Panc1 (cell line): ENCODE measurements at regions not wholly inside any gene's neighbourhood (a gene's known extent, or its start where the extent isn't known, plus 50 kb on each side); places are given as distances from the start of the nearest gene placed in this dataset.

ENCODE experiments used
- ATAC-seq: fragments of 200-7000 bp; cut with Tn5 transposase; 2 replicates; pipeline ENCODE4 v1.9.1; 2020; ENCODE audit warnings: mild to moderate bottlenecking, moderate library complexity
- BruUV-seq: library from RNA; stranded (reverse); fragments of 400-500 nt; replicated peaks from 2 replicates; lab custom pipeline; 2021; lab: Mats Ljungman, UMichigan
- CTCF ChIA-PET: fragments of 300-600 bp; sonication (Branson Sonifier 250); formaldehyde crosslinking; loops from one replicate; lab custom pipeline; 2022; ENCODE audit warnings: antibody characterized with exemption; lab: Charles Lee
- POLR2A ChIA-PET: fragments of 300-600 bp; sonication (Branson Sonifier 250); formaldehyde crosslinking; loops from one replicate; lab custom pipeline; 2022; ENCODE audit warnings: antibody characterized with exemption; lab: Charles Lee
- DNase-seq: peaks from one replicate; pipeline ENCODE4 v3.0.0-alpha.2; 2010; ENCODE audit warnings: low read depth, low spot score
- H3K27ac ChIP-seq: 2 replicates; pipeline ENCODE4 v1.5.1; 2011; ENCODE audit warnings: mild to moderate bottlenecking, low read length, inconsistent platforms
- H3K27me3 ChIP-seq: fragments of 200-500 bp; sonication (Bioruptor generic); 2 replicates; pipeline ENCODE4 v1.6.0; 2014; ENCODE audit warnings: low read length, inconsistent platforms; ENCODE audit not compliant: control insufficient read depth, insufficient read depth
- H3K36me3 ChIP-seq: fragments of 200-500 bp; sonication (Bioruptor generic); 2 replicates; pipeline ENCODE4 v1.5.1; 2014; ENCODE audit warnings: inconsistent platforms, mild to moderate bottlenecking, low read length, moderate library complexity; ENCODE audit not compliant: control insufficient read depth, insufficient read depth
- H3K4me1 ChIP-seq: 2 replicates; pipeline ENCODE4 v1.5.1; 2011; ENCODE audit warnings: inconsistent platforms, mild to moderate bottlenecking, low read length, moderate library complexity; ENCODE audit not compliant: control insufficient read depth, insufficient read depth
- H3K4me3 ChIP-seq, 2 experiments: 2 replicates each; pipeline ENCODE4 v1.5.1; 2011 to 2012; ENCODE audit warnings: low read depth in 2 of 2, low read length in 2 of 2, mild to moderate bottlenecking in 2 of 2, inconsistent platforms in 1 of 2, moderate library complexity in 1 of 2
- H3K9me3 ChIP-seq: fragments of 200-500 bp; sonication (Bioruptor generic); 2 replicates; pipeline ENCODE4 v1.5.1; 2014; ENCODE audit warnings: low read depth, mild to moderate bottlenecking, inconsistent platforms, low read length, moderate library complexity; ENCODE audit not compliant: control insufficient read depth, insufficient read depth
- CTCF ChIP-seq: fragments of 450-650 bp; IDR thresholded peaks from 2 replicates; pipeline ENCODE4 v1.5.1; 2017; ENCODE audit warnings: mild to moderate bottlenecking
- POLR2AphosphoS5 ChIP-seq: IDR thresholded peaks from 2 replicates; pipeline ENCODE4 v1.6.1; 2012; ENCODE audit warnings: mild to moderate bottlenecking, low read depth, low read length, moderate library complexity
- SIN3A ChIP-seq: IDR thresholded peaks from 2 replicates; pipeline ENCODE4 v1.6.1; 2012; ENCODE audit warnings: low read depth, mild to moderate bottlenecking, low read length, moderate library complexity, borderline replicate concordance; ENCODE audit not compliant: insufficient read depth
- TCF7L2 ChIP-seq: IDR thresholded peaks from 2 replicates; pipeline ENCODE4 v1.6.1; 2011; ENCODE audit warnings: mild to moderate bottlenecking, low read depth, low read length, inconsistent platforms
- in situ Hi-C: cut with HindIII; loops from 2 replicates; pipeline ENCODE4 v1.10.0; 2016; ENCODE audit warnings: low sequenced_read_pairs, low pct_unique_long_range_greater_than_20kb
- intact Hi-C: fragments of 100-400 bp; cut with micrococcal nuclease; formaldehyde crosslinking; loops from one replicate; pipeline ENCODE4 v1.10.0; 2022; ENCODE audit not compliant: unreplicated experiment
- TF ChIP-seq, protein P1 (sequence below), 2 experiments: IDR thresholded peaks; 2 replicates each; pipeline ENCODE4 v1.6.1; 2011 to 2012; ENCODE audit warnings: low read depth in 2 of 2, control low read depth in 1 of 2, low read length in 1 of 2, mild to moderate bottlenecking in 1 of 2, moderate library complexity in 1 of 2; ENCODE audit not compliant: insufficient read depth in 1 of 2

DNA sequence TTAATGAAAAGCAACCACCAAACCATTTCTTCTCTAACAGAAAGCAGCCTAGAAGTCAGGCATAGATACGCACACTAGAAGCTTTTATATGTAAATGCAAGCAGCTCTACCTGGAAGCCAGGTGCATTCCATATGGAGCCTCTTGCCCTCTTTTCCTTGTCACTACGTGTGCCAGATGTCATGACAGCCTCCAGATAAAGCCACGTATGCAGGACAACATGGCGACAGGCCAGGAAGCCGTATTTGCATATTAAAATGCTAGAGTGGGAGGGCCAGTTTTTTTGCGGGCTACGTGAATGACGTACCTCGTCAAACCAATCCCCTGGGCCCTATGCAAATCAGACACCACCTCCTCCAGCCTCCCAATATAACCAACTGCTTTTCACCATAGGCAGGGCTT is 308.1 kb upstream of the SPTLC3 start:
- H3K4me3 ChIP-seq, result no peak overlapping the region
- BruUV-seq, result no TSS peak
- TF ChIP-seq CTCF (no peak), TCF7L2 (no peak), POLR2AphosphoS5 (no peak), SIN3A (no peak)
- TF ChIP-seq, protein P1, sequence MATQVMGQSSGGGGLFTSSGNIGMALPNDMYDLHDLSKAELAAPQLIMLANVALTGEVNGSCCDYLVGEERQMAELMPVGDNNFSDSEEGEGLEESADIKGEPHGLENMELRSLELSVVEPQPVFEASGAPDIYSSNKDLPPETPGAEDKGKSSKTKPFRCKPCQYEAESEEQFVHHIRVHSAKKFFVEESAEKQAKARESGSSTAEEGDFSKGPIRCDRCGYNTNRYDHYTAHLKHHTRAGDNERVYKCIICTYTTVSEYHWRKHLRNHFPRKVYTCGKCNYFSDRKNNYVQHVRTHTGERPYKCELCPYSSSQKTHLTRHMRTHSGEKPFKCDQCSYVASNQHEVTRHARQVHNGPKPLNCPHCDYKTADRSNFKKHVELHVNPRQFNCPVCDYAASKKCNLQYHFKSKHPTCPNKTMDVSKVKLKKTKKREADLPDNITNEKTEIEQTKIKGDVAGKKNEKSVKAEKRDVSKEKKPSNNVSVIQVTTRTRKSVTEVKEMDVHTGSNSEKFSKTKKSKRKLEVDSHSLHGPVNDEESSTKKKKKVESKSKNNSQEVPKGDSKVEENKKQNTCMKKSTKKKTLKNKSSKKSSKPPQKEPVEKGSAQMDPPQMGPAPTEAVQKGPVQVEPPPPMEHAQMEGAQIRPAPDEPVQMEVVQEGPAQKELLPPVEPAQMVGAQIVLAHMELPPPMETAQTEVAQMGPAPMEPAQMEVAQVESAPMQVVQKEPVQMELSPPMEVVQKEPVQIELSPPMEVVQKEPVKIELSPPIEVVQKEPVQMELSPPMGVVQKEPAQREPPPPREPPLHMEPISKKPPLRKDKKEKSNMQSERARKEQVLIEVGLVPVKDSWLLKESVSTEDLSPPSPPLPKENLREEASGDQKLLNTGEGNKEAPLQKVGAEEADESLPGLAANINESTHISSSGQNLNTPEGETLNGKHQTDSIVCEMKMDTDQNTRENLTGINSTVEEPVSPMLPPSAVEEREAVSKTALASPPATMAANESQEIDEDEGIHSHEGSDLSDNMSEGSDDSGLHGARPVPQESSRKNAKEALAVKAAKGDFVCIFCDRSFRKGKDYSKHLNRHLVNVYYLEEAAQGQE (IDR thresholded peaks at IDR 0.05; ENCODE audit: insufficient read depth in 1 of 2, low read depth in 2 of 2, low read length in 1 of 2), result no peak
- POLR2A ChIA-PET, result no interaction called here
- H3K27me3 ChIP-seq, result no peaks in the 10 kb centered on the region
- ATAC-seq (no peak), DNase-seq (no peak)
- intact Hi-C loops, result no loop called here
- H3K9me3 ChIP-seq, result no peaks in the 10 kb centered on the region
- no peaks in the 10 kb centered on the region for H3K36me3 ChIP-seq
- H3K27ac ChIP-seq, result no peak overlapping the region
- CTCF ChIA-PET, result no interaction called here
- no peaks in the 10 kb centered on the region for H3K4me1 ChIP-seq
- in situ Hi-C loops, result no loop called here

DNA sequence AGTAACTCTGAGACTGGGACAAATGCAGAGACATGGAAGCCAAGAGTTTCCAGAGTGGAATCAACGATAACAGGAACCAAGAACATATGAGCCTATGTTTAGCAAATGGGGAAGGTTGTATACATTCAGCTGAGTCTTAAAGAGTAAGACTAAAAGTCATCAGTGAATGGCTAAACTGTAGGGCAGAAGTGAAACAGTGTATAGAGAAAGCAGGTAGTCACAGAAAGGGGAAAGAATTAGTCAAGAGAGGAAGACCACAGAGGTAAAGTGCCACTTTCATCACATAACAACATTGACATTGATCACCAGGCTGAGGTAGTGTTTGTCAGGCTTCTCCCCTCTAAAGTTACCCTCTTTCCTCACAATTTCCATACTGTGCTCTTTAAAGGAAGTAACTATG is 306.5 kb upstream of the SPTLC3 start:
- H3K27me3 ChIP-seq, result no peaks in the 10 kb centered on the region
- intact Hi-C loops, result no loop called here
- POLR2A ChIA-PET, result no interaction called here
- no peak overlapping the region for H3K27ac ChIP-seq
- no TSS peak for BruUV-seq
- H3K4me3 ChIP-seq, result no peak overlapping the region
- in situ Hi-C loops, result no loop called here
- no peaks in the 10 kb centered on the region for H3K9me3 ChIP-seq
- CTCF ChIA-PET, result no interaction called here
- ATAC-seq (no peak), DNase-seq (no peak)
- H3K36me3 ChIP-seq, result no peaks in the 10 kb centered on the region
- TF ChIP-seq POLR2AphosphoS5 (no peak), CTCF (no peak), SIN3A (no peak), TCF7L2 (no peak)
- TF ChIP-seq, protein P1 (IDR thresholded peaks at IDR 0.05; ENCODE audit: insufficient read depth in 1 of 2, low read depth in 2 of 2, low read length in 1 of 2), result no peak
- H3K4me1 ChIP-seq, result no peaks in the 10 kb centered on the region
